WI38 (cell line): ENCODE measurements at regions not wholly inside any gene's neighbourhood (a gene's known extent, or its start where the extent isn't known, plus 50 kb on each side); places are given as distances from the start of the nearest gene placed in this dataset.
"Not testable (repeated sequence)": the region's sequence is repeated elsewhere in the genome, so short reads cannot be mapped to it uniquely, and the experiment has no call there.

Experiments
- H3K4me3 ChIP-seq: 2 replicates; pipeline ENCODE4 v1.5.1; 2011; ENCODE audit warnings: low read depth, mild to moderate bottlenecking, control low read depth, low read length
- TF ChIP-seq, protein P1 (sequence below): IDR thresholded peaks from 2 replicates; pipeline ENCODE4 v1.5.1; 2012; ENCODE audit warnings: low read depth, mild to moderate bottlenecking, control low read depth, low read length

DNA sequence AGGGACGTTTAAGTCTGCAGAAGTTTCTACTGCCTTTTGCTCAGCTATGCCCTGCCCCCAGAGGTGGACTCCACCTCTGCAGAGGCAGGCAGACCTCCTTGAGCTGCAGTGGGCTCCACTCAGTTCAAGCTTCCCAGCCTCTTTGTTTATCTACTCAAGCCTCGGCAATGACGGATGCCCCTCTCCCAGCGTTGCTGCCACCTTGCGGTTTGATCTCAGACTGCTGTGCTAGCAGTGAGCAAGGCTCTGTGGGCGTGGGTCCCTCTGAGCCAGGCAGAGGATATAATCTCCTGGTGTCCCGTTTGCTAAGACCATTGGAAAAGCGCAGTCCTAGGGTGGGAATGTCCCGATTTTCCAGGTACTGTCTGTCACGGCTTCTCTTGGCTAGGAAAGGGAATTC, 2188.5 kb upstream of the WWC1 start:
- TF ChIP-seq, protein P1, sequence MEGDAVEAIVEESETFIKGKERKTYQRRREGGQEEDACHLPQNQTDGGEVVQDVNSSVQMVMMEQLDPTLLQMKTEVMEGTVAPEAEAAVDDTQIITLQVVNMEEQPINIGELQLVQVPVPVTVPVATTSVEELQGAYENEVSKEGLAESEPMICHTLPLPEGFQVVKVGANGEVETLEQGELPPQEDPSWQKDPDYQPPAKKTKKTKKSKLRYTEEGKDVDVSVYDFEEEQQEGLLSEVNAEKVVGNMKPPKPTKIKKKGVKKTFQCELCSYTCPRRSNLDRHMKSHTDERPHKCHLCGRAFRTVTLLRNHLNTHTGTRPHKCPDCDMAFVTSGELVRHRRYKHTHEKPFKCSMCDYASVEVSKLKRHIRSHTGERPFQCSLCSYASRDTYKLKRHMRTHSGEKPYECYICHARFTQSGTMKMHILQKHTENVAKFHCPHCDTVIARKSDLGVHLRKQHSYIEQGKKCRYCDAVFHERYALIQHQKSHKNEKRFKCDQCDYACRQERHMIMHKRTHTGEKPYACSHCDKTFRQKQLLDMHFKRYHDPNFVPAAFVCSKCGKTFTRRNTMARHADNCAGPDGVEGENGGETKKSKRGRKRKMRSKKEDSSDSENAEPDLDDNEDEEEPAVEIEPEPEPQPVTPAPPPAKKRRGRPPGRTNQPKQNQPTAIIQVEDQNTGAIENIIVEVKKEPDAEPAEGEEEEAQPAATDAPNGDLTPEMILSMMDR, result no peak
- H3K4me3 ChIP-seq, result no peak overlapping the region

DNA sequence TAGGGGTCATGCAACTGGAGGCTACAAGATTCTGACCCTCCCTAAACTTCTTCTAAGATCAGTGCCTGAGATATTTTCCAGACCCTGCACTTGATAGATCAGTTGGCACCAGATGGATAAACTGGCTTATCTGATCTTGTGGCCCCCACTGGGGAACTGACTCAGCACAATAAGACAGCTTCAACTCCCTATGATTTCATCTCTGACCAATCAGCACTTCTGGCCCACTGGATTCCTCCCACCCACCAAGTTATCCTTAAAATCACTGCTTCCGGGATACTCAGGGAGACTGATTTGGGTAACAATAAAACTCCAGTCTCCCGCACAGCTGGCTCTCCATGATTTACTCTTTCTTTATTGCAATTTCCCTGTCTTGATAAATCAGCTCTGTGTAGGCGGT, 2180.4 kb upstream of the WWC1 start:
- TF ChIP-seq, protein P1, result no peak

DNA sequence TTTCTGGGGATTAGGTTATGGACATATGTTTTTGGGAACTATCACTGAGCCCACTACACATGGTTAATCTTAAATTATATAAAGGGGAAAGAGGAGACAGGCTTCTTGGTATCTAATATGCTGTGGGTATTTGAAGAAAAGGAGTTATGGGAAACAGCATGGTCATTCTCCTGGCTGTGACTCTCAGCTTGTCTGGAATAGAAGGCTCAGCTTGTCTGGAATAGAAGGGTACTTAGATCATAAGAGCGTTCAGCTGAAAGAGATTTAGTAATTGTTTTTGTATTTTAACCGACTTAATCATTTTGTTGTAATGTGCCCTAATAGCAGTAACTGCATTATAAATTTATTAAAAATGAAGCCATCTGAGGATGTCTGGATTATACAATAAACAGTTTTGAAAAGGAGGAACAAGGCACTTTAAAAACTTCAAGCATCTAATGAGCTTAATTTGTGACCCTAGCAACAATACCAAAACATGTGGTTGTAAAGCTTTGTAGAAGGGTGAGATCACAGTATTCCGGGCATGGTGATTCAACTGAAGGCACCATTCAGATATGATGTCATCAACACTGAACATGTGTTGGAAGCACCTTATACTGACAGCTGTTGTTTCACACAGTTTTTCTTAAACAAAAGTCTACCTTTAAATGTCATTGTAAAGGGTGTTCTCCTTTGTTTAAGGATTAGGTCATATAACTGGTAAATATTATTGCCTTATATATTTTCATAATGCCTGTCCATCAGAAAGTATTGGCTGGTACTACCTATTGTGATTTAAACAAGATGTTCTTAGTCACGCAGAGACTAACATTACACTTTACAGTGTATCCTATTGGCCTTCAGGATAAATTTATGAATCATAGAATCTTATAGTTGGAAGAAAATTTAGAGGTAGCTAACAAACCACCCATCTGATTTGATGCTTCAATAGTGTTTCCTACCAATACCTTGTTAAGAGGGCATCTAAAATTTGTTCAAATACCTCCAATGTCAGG, 2174.1 kb upstream of the WWC1 start:
- no peak overlapping the region for H3K4me3 ChIP-seq
- TF ChIP-seq, protein P1, result no peak

More for the DNA sequence above, 2180.4 kb upstream of the WWC1 start:
- no peak overlapping the region for H3K4me3 ChIP-seq

DNA sequence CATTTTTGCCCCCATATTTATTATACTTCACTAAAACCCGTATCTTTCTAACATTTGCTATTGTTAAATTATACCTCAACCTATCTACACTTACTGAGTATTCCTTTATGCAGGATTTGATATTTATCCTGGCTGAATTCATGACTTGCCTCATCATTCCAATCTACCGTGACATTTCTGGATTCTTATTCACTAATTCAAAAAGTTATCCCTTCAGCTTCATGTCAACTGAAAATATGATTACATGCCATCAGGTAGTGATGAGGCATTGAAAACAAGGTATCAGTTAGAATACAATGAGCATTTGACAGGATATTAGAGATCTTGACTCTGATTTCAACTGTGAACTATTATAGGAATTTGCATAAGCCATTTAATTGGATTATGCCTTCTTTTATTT, 2171.9 kb upstream of the WWC1 start:
- H3K4me3 ChIP-seq, result no peak overlapping the region
- TF ChIP-seq, protein P1, result no peak

DNA sequence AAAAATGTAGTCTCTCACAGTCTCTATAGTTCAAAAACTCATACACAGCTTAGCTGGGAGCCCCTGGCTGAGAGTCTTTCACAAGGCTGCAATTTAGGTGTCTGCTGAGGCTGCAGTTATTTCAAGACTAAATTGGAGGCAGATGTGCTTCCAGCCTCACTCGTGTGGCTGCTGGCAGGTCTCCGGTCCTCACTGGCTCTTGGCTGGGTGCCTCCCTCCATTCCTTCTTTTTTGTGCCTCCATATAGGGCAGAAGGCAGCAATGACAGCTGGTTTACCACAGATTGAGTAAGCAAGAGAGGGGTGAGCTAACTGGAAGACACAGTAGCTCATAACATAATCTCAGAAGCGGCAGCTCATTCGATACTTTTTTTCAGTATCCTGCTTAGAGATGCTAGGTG, 2167.7 kb upstream of the WWC1 start:
- H3K4me3 ChIP-seq, result no peak overlapping the region
- TF ChIP-seq, protein P1, result no peak

DNA sequence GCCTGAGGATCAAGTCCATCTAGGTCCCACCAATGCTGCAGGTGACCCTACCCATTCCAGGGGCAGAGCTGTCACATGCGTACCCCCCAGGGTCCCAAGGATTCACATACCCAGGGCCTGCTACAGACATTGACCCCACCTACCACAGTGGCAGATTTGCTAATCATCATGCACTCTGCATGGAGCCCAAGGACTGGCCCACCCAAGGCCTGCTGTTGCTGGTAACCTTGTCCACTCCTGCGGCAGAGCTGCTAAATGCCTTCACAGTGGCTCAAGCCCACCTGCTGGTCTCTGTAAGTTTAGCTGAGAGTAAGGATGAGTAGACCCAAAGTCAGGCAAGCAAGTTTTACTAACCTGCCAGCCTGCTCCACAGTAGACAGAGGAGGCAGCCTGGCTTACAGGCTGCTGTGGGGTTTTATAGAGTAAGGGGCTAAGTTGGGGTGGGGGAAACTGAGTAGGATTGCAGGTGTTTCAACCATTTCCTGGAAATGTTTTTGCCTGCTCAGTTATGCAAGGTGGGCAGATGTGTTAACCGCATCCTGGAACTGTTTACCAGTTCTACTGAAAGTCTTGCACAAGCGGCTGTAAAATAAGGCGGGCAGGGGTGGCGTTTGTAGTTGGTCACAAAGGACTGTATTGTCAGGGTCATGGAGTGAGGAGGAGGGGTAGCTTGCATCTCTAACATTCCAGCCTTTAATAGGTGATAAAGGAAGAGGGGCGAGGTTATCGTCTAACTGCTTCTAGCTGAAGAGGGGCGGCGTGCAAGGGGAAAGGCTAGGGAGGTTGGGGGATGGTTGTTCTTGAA, 2163.5 kb upstream of the WWC1 start:
- TF ChIP-seq, protein P1, result no peak

DNA sequence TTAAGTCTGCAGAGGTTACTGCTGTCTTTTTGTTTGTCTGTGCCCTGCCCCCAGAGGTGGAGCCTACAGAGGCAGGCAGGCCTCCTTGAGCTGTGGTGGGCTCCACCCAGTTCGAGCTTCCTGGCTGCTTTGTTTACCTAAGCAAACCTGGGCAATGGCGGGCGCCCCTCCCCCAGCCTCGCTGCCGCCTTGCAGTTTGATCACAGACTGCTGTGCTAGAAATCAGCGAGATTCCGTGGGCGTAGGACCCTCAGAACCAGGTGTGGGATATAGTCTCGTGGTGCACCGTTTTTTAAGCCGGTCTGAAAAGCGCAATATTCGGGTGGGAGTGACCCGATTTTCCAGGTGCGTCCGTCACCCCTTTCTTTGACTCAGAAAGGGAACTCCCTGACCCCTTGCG, 2146.3 kb upstream of the WWC1 start:
- H3K4me3 ChIP-seq, result not testable (repeated sequence)

More for the DNA sequence above, 2163.5 kb upstream of the WWC1 start:
- no peak overlapping the region for H3K4me3 ChIP-seq
